Mesenchymal stem cell (in vitro differentiated cells and primary cell): ENCODE measurements at regions not wholly inside any gene's neighbourhood (a gene's known extent, or its start where the extent isn't known, plus 50 kb on each side); places are given as distances from the start of the nearest gene placed in this dataset.
"Not testable (repeated sequence)": the region's sequence is repeated elsewhere in the genome, so short reads cannot be mapped to it uniquely, and the experiment has no call there.

ENCODE experiments used
- DNase-seq: peaks from one replicate; pipeline ENCODE4 v3.0.0-alpha.2; 2013
- H2AFZ ChIP-seq: one replicate; pipeline ENCODE4 v1.6.1; 2013; ENCODE audit warnings: low read depth, mild to moderate bottlenecking, control low read depth, inconsistent platforms, low read length, moderate library complexity
- H2AK5ac ChIP-seq: 2 replicates; pipeline ENCODE4 v1.6.1; 2013; ENCODE audit warnings: low read length, moderate library complexity, mild to moderate bottlenecking, inconsistent platforms; ENCODE audit not compliant: severe bottlenecking
- H2BK120ac ChIP-seq: one replicate; pipeline ENCODE4 v1.6.1; 2013; ENCODE audit warnings: low read depth, mild to moderate bottlenecking, inconsistent platforms, low read length, moderate library complexity
- H2BK12ac ChIP-seq, 2 experiments: one replicate each; pipeline ENCODE4 v1.6.1; 2013; ENCODE audit warnings: inconsistent platforms in 2 of 2, low read length in 2 of 2, mild to moderate bottlenecking in 2 of 2, moderate library complexity in 2 of 2, control low read depth in 1 of 2
- H2BK15ac ChIP-seq: one replicate; pipeline ENCODE4 v1.6.1; 2013; ENCODE audit warnings: mild to moderate bottlenecking, low read depth, inconsistent platforms; ENCODE audit not compliant: poor library complexity, severe bottlenecking
- H2BK5ac ChIP-seq: 2 replicates; pipeline ENCODE4 v1.6.1; 2013; ENCODE audit warnings: low read depth, mild to moderate bottlenecking, low read length, control low read depth, inconsistent platforms; ENCODE audit not compliant: poor library complexity, severe bottlenecking
- H3K14ac ChIP-seq, 2 experiments: one replicate each; pipeline ENCODE4 v1.6.1; 2013; ENCODE audit warnings: inconsistent platforms in 2 of 2, low read length in 2 of 2, control low read depth in 1 of 2, mild to moderate bottlenecking in 1 of 2, moderate library complexity in 1 of 2
- H3K18ac ChIP-seq, 2 experiments: one replicate each; pipeline ENCODE4 v1.6.1; 2013; ENCODE audit warnings: inconsistent platforms in 2 of 2, low read length in 2 of 2, control low read depth in 1 of 2, low read depth in 1 of 2, mild to moderate bottlenecking in 1 of 2
- H3K23ac ChIP-seq, 2 experiments: one replicate each; pipeline ENCODE4 v1.6.1; 2013; ENCODE audit warnings: inconsistent platforms in 2 of 2, low read length in 2 of 2, mild to moderate bottlenecking in 2 of 2, moderate library complexity in 2 of 2, control low read depth in 1 of 2
- H3K27ac ChIP-seq: 2 replicates; pipeline ENCODE4 v1.5.1; 2013; ENCODE audit warnings: mild to moderate bottlenecking, moderate library complexity, low read length, control low read depth, inconsistent platforms; ENCODE audit not compliant: poor library complexity, severe bottlenecking
- H3K27me3 ChIP-seq, 2 experiments: 2 replicates each; pipeline versions ENCODE4 v1.6.1 to v1.7.0; 2013; ENCODE audit warnings: low read length in 2 of 2, mild to moderate bottlenecking in 2 of 2, moderate library complexity in 2 of 2, control low read depth in 1 of 2, inconsistent platforms in 1 of 2; ENCODE audit not compliant: control insufficient read depth in 1 of 2, insufficient read depth in 1 of 2
- H3K36me3 ChIP-seq, 2 experiments: 2 replicates each; pipeline versions ENCODE4 v1.6.1 to v1.7.0; 2013; ENCODE audit warnings: low read length in 2 of 2, control low read depth in 1 of 2, inconsistent platforms in 1 of 2, low read depth in 1 of 2, mild to moderate bottlenecking in 1 of 2; ENCODE audit not compliant: insufficient read depth in 2 of 2, control insufficient read depth in 1 of 2
- H3K4ac ChIP-seq, 2 experiments: one replicate each; pipeline ENCODE4 v1.6.1; 2013; ENCODE audit warnings: inconsistent platforms in 2 of 2, low read length in 2 of 2, mild to moderate bottlenecking in 2 of 2, moderate library complexity in 2 of 2, control low read depth in 1 of 2, low read depth in 1 of 2
- H3K4me1 ChIP-seq: 2 replicates; pipeline ENCODE4 v1.6.1; 2013; ENCODE audit warnings: low read depth, low read length, control low read depth; ENCODE audit not compliant: control insufficient read depth, insufficient read depth
- H3K4me2 ChIP-seq: 2 replicates; pipeline ENCODE4 v1.6.1; 2013; ENCODE audit warnings: low read length, mild to moderate bottlenecking, inconsistent platforms; ENCODE audit not compliant: poor library complexity, severe bottlenecking
- H3K4me3 ChIP-seq, 2 experiments: 2 replicates each; pipeline versions ENCODE4 v1.5.1 to v1.7.0; 2013; ENCODE audit warnings: low read length in 2 of 2, mild to moderate bottlenecking in 2 of 2, control low read depth in 1 of 2, low read depth in 1 of 2; ENCODE audit not compliant: insufficient read depth in 1 of 2
- H3K79me1 ChIP-seq: replicated peaks from 2 replicates; pipeline ENCODE4 v1.6.1; 2013; ENCODE audit warnings: mild to moderate bottlenecking, control low read depth, low read length, inconsistent platforms; ENCODE audit not compliant: poor library complexity, severe bottlenecking
- H3K9ac ChIP-seq: 2 replicates; pipeline ENCODE4 v1.7.0; 2013; ENCODE audit warnings: mild to moderate bottlenecking, low read length, moderate library complexity
- H3K9me3 ChIP-seq: 2 replicates; pipeline ENCODE4 v1.7.0; 2013; ENCODE audit warnings: mild to moderate bottlenecking, low read length; ENCODE audit not compliant: control insufficient read depth
- H4K8ac ChIP-seq: one replicate; pipeline ENCODE4 v1.6.1; 2013; ENCODE audit warnings: inconsistent platforms, mild to moderate bottlenecking, low read length, moderate library complexity
- H4K91ac ChIP-seq: one replicate; pipeline ENCODE4 v1.6.1; 2013; ENCODE audit warnings: mild to moderate bottlenecking, low read length, inconsistent platforms
- WGBS: methylation state at CpG from one replicate; pipeline ENCODE4 v1.1.7; 2013; ENCODE audit warnings: mixed read lengths; 5-methylcytosine and 5-hydroxymethylcytosine counted together

DNA sequence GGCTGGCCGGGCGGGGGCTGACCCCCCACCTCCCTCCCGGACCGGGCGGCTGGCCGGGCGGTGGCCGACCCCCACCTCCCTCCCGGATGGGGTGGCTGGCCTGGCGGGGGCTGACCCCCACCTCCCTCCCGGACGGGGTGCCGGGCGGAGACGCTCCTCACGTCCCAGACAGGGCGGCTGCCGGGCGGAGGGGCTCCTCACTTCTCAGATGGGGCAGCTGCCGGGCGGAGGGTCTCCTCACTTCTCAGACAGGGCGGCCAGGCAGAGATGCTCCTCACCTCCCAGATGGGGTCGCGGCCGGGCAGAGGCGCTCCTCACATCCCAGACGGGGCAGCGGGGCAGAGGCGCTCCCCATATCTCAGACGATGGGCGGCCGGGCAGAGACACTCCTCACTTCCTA, 965.8 kb upstream of the DEFB115 start:
- not testable (repeated sequence) for H2BK5ac ChIP-seq, H3K79me1 ChIP-seq, H3K27ac ChIP-seq, H3K4ac ChIP-seq, H3K9ac ChIP-seq, H3K27me3 ChIP-seq, H2AFZ ChIP-seq, H2AK5ac ChIP-seq, H3K4me3 ChIP-seq, H3K36me3 ChIP-seq, H2BK12ac ChIP-seq, H3K14ac ChIP-seq, H2BK15ac ChIP-seq, H3K9me3 ChIP-seq, H2BK120ac ChIP-seq, H3K18ac ChIP-seq, DNase-seq, H3K4me1 ChIP-seq, H3K23ac ChIP-seq, H3K4me2 ChIP-seq, H4K8ac ChIP-seq, H4K91ac ChIP-seq
- WGBS: 98% methylated on average over 23 of the region's 32 CpGs

DNA sequence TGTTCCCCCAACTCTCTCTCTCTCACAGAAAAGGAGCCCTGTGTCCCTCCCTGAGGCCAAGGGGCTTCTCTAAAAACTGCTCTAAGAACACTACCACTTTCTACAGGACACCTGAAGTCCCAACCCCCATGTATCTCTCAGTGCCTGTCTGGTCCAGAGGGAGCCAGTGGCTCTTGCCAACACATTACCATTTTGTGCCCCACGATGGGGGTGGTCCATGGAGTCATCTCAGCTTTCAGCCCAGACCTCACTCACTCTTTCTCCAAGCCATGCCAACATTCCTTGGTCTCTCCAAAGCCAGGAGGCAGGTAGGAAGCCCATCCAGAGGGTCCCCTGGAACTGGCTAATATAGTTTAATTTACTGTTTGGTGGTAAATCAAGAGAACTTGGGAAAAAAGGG, 962.1 kb upstream of the DEFB115 start:
- not testable (repeated sequence) for H4K8ac ChIP-seq, H3K27me3 ChIP-seq, H3K4me3 ChIP-seq, H3K14ac ChIP-seq, H2BK15ac ChIP-seq, H3K79me1 ChIP-seq, H2AFZ ChIP-seq, H3K9ac ChIP-seq, H3K27ac ChIP-seq, H3K18ac ChIP-seq, H3K9me3 ChIP-seq, DNase-seq, H3K23ac ChIP-seq, H4K91ac ChIP-seq, H2BK120ac ChIP-seq, H2BK12ac ChIP-seq, H3K4me1 ChIP-seq, H2BK5ac ChIP-seq, H3K36me3 ChIP-seq, H3K4me2 ChIP-seq, H3K4ac ChIP-seq, H2AK5ac ChIP-seq
- 8% methylated on average over 1 of the region's 1 CpG for WGBS

DNA sequence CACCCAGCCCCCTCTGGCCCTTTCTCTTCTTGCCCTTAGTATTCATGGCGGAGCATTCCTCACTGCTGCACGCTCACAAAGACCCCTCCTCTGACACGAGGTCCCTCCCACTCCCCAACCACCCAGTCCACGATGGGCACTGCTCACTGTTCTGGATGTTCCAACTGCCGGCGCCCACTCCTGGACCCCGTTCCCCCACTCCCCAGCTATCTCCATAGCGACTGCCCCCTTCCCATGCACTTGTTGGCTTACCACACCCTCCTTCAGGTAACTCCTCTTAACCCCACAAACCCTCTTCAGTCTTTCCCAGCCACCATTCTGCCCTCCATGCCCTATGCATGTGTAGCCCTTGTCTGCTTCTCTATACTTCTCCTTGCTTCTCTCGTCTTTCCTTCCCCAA, 961.5 kb upstream of the DEFB115 start:
- not testable (repeated sequence) for H4K91ac ChIP-seq, H3K4me1 ChIP-seq, H2AK5ac ChIP-seq, H2AFZ ChIP-seq, H3K4ac ChIP-seq, H2BK120ac ChIP-seq, H3K23ac ChIP-seq, H4K8ac ChIP-seq, H3K4me2 ChIP-seq, H2BK5ac ChIP-seq, H3K36me3 ChIP-seq, H2BK12ac ChIP-seq, H3K9me3 ChIP-seq, DNase-seq, H2BK15ac ChIP-seq, H3K79me1 ChIP-seq, H3K27me3 ChIP-seq, H3K14ac ChIP-seq, H3K18ac ChIP-seq, H3K9ac ChIP-seq, H3K27ac ChIP-seq, H3K4me3 ChIP-seq
- WGBS: 64% methylated on average over 5 of the region's 9 CpGs

DNA sequence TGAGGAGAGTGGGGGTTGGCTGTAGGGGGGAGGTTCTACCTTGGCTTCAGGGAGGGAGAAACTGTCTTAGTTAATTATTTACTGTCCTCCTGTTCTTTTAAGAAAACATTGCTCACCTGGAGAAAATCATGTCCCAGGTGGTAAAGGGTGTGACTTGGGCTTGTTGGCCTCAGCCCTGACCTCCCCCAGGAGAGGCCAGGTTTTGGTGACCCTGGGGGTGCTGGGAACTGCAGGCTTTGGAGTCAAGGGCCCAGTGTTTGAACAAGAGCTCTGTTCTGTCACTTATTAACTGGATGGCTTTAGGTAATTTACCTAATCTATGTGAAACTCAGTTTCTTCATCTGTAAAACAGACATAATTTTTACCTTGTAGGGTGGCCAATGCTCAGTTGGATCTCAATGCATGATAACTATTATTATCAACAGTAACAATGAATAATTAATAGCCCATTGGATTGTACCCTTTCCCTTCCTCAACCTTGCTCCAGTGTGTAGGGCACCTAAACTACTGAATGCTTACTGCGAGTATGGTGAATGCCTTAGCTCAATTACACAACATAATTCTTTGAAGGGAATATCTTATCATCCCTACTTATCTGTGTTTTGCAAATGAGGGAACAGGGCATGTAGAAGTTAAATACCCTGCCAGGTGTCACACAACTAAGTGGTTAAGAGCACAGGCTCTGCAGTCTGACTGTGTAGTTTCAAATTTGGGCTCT, 959.4 kb upstream of the DEFB115 start:
- H4K8ac ChIP-seq, H2BK5ac ChIP-seq, H3K27me3 ChIP-seq, H3K18ac ChIP-seq, DNase-seq, H3K4me2 ChIP-seq, H3K79me1 ChIP-seq, H3K9ac ChIP-seq, H2BK15ac ChIP-seq, H3K14ac ChIP-seq, H3K36me3 ChIP-seq, H3K23ac ChIP-seq, H4K91ac ChIP-seq, H3K4me3 ChIP-seq, H2BK12ac ChIP-seq, H2BK120ac ChIP-seq, H3K27ac ChIP-seq, H2AFZ ChIP-seq, H2AK5ac ChIP-seq, H3K4me1 ChIP-seq, H3K4ac ChIP-seq, H3K9me3 ChIP-seq: not testable (repeated sequence)
- WGBS: 67% methylated on average over 1 of the region's 1 CpG
